Hepatic stellate cell (primary cell): ENCODE measurements at regions not wholly inside any gene's neighbourhood (a gene's known extent, or its start where the extent isn't known, plus 50 kb on each side); places are given as distances from the start of the nearest gene placed in this dataset.

Source experiments
- DNase-seq: peaks from one replicate; pipeline ENCODE4 v3.0.0; 2011; ENCODE audit warnings: low spot score

GRCh38 chr15:95972041-95972553 lies 358.4 kb upstream of the NR2F2 start:
- DNase-seq: peak; percentile 49

- no peak for DNase-seq
Measured at GRCh38 chr15:95972812-95973211, 357.7 kb upstream of the NR2F2 start.

- no peak for DNase-seq
Measured at GRCh38 chr15:95973566-95974256, 356.8 kb upstream of the NR2F2 start.

- DNase-seq: no peak
Measured at GRCh38 chr15:95975212-95975611, 355.3 kb upstream of the NR2F2 start.

GRCh38 chr15:95979286-95979685 lies 351.2 kb upstream of the NR2F2 start:
- DNase-seq: no peak

- DNase-seq: no peak
Measured at GRCh38 chr15:95981209-95981608, 349.3 kb upstream of the NR2F2 start.

- DNase-seq: no peak
Measured at GRCh38 chr15:95987299-95987698, 343.2 kb upstream of the NR2F2 start.

- DNase-seq: no peak
Measured at GRCh38 chr15:95987886-95988573, 342.5 kb upstream of the NR2F2 start.

- DNase-seq: no peak
Measured at GRCh38 chr15:95988574-95988887, 342.0 kb upstream of the NR2F2 start.

- no peak for DNase-seq
Measured at GRCh38 chr15:95989392-95989791, 341.1 kb upstream of the NR2F2 start.

GRCh38 chr15:95990833-95991232 lies 339.7 kb upstream of the NR2F2 start:
- no peak for DNase-seq

GRCh38 chr15:95994418-95994817 lies 336.1 kb upstream of the NR2F2 start:
- DNase-seq: no peak

- no peak for DNase-seq
Measured at GRCh38 chr15:95995375-95996168, 334.9 kb upstream of the NR2F2 start.

GRCh38 chr15:95996494-95996893 lies 334.0 kb upstream of the NR2F2 start:
- DNase-seq: no peak

- DNase-seq: no peak
Measured at GRCh38 chr15:95998935-95999334, 331.6 kb upstream of the NR2F2 start.

GRCh38 chr15:96002890-96003859 lies 327.3 kb upstream of the NR2F2 start:
- no peak for DNase-seq

- no peak for DNase-seq
Measured at GRCh38 chr15:96005906-96006305, 324.6 kb upstream of the NR2F2 start.

- DNase-seq: no peak
Measured at GRCh38 chr15:96011136-96011535, 319.4 kb upstream of the NR2F2 start.

- no peak for DNase-seq
Measured at GRCh38 chr15:96014939-96015338, 315.6 kb upstream of the NR2F2 start.

GRCh38 chr15:96019114-96019513 lies 311.4 kb upstream of the NR2F2 start:
- no peak for DNase-seq

GRCh38 chr15:96020133-96020532 lies 310.4 kb upstream of the NR2F2 start:
- DNase-seq: no peak

- no peak for DNase-seq
Measured at GRCh38 chr15:96020797-96021196, 309.7 kb upstream of the NR2F2 start.
